GM19324 (cell line): ENCODE measurements at regions not wholly inside any gene's neighbourhood (a gene's known extent, or its start where the extent isn't known, plus 50 kb on each side); places are given as distances from the start of the nearest gene placed in this dataset.

Experiments used
- ATAC-seq: cut with Tn5 transposase; IDR thresholded peaks from one replicate; pipeline ENCODE4 v1.9.1; 2021; ENCODE audit warnings: mild to moderate bottlenecking, moderate library complexity; ENCODE audit not compliant: unreplicated experiment, low FRiP score

DNA sequence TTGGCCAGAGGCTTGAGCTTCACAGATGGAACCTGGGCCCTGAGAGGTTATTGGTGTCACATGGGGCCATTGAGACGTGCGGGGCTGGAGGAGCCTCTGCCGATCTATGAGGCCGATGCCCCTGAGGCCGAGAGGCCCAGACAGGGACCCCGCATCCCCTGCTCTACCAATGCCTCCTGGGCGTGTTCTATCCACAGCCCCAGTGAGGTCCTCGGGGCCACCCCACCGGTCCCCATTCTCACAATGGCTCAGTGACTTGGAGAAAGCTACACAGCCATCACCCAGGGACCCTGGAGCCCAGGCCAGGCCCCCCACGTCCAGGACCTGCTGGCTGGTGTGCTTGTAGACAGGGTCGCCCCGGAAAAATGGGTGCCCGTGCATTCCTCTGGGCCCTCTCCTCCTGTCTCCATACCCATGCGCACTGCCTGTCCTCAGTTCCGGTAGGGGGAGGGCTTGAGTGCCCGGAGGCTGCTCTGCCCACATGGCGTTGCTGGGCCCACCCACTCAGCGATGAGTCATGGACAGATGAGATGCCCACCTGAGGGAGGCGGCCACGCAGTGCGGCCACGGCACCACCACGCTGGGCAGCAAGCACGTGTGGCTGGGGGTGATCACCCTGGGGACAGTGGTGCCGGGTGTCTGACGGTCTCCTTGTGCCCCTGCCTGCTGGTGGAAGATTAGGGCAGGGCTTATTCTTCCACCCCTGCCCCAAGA lies 1224.7 kb downstream of the BRD1 start:
- no peak for ATAC-seq

DNA sequence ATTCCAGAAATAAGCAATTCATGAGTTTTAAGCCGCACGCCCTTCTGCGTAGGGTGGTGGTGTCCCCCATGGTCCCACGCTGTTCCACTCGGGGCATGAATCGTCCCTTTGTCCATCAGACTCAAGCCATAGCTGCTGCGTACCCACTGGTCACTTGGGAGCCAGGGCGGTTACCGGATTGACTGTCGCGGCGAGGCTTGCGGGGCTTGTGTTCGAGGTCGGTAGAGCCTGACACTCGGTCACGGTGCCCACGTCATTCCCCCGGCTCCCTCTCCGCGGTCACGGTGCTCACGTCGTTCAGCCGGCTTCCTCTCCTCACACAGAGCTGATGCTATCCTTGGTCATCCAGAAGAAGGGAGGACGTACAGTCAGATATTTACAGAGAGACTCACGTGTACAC lies 1227.0 kb downstream of the BRD1 start:
- no peak for ATAC-seq

DNA sequence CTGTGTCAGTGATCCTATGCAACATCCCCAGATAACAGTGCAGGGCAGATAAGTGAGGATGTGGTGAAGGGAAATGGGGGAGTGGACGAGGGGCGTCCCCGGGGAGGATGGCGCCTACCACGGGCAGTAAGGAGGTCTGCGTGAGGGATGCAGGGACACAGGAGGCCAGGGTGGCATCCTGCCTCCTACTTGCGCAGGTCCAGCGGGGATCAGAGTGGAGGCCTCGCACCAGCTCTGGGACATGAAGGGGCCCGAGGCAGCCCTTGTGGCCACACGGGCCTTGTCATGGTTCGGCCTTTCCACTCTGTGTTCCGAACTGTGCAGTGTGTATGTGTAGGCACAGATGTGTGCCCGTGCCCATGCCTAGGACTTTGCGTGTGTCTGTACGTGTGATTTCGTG lies 1227.5 kb downstream of the BRD1 start:
- ATAC-seq: no peak

DNA sequence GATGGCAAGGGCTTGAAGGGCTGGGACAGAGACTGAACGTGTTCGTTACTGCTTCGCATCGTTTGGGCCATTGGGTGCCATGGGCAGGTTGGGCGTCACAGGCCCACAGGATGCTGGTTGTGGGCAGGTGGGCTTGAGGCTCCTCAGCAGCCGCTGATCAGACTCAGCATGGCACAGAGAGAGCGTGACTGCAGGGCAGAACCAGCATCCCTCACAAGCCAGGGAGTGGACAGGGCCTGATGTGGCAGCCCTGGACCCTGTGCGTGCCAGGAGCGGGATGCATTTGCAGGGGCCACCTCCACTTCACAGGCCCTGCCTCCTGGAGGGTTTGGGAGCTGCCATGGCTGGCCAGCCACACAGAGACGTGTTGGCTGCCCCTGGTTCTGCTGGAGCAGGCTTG lies 1228.3 kb downstream of the BRD1 start:
- no peak for ATAC-seq

DNA sequence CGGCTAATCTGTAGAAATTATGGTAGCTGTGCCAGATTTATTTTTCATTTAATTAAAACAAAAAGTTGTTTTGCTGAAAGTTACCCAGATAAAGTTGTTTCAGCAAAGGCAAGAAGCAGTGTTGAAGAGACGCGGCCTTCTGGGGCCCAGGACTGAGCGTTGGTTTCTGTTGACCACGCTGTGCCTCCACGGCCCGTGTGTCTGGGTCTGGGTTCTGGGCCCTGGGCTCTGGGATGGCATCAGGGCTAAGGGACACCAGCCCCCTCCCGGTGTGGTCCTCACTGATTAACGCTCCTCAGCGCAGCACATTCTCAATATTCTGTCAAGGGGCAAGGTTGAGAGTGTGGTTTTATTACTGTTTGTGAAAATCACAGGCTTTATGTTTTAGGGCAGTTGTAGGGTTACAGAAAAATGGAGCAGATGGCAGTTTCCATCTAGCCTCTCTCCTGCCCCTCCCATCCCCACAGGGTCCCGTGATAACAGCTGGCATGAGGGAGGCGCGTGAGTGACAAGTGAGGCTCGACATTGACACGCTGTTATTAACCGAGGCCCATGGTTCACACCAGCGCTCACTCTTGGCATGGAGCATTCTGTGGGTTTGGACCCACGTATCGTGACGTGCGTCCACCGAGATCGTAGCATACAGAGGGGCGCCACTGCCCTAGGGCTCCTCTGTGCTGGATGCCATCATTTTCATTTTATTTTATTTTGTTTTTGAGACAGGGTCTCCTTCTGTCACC lies 1231.4 kb downstream of the BRD1 start:
- ATAC-seq: no peak

DNA sequence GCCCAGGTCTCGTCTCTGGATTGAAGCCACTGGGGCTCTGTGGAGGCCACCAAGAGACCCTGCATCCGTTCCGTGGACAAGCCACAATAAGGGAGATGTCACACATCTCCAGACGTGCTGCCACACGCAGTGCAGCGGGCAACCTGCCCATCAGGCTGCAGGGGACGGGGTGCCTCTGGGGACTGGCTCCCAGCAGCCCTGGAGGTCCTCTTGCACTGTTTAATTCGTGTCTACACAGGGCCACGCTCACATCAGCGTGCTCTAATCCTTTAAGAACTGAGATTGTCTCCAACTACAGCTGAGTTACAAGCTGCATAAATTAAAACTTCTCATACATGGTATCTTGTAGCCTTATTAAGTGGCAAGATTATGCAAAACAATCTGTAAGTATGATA lies 1232.2 kb downstream of the BRD1 start:
- ATAC-seq: no peak

DNA sequence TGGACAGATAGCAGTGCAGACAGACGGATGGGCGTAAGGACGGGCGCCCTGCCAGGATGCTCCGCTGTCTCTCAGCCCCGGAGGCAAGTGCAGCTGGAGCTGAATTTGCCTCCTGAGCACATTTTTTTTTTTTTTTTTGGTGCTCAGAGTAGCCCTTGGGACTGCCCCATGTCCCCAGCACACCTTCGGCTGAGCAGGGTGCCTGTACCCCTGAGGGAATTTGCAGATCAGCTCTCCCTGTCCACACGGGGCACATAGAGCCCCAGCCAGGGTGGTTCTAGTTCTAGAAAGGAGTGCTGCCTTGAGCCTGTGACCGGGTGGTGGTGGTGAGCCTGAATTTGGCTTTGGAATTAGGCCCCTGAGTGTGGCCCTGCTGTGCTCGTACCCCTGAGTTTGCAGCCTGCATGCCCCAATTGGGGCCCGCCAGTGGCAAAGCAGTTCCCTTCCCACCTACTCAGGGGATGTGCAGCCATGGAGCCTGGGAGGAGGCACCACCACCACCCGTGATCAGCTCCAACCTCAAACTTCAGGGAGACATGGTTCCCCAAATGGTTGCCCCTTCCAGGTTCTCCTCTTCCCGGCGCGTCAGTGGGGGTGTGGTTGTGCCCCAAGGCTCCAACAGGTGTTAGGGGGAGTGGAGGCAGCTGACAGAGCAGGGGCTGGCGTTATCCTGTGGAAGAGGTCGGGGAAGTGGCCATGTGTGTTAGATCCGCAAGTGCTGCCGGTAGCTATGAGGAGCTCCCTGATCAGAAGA lies 1232.7 kb downstream of the BRD1 start:
- no peak for ATAC-seq

DNA sequence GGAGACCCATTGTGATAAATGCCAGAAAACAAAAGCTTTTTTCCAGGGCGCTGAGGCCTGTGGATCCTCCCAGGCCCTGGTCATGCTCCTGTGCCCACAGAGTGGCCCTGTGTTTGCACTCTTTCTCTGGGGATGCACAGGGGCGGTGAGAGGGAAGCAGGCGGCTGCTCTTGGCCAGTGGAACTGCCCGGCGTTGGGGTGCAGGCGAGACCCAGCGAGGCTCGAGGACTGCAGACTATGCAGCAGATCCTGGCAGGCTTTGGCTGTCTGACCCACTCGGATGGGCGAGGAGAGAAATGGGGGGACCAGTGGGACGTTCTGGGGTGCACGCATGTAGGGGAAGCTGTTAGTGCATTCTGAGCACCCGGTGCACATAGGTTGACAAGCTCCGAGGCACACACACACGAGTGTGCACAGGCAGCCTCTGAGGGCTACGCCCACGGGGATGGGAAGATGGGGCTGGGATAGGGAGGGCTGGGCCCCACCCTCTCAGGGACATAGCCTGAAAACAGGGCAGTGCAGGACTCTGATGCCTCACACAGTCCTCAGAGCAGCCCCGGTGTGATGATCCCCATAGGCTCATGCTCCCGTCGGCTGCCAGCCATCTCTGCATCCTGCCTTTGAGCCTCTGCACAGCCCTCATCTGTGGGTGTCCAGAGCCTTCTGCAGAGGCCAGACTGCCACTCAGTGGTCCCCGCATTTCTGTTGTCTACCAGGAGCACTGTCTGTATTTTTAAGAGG lies 1233.5 kb downstream of the BRD1 start:
- ATAC-seq: no peak

DNA sequence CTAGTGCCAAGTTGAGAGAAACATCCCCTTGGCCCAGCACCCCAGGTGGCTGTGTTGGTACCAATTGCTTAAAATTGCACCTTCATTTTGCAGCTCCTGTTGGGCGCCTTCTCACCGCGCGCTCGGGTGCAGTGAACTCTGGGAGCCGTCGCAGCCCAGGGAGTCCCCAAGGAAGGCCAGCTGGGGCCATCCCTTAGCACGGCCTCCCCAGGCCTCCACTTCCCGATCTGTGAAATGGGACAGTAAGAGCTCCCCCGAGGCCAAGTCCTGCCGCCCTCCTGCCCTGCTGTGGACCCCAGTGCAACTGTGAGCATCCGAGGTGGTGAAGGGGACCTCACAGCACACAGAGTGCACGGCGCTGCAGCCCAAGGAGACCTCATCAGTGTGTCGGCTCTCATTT lies 1234.1 kb downstream of the BRD1 start:
- no peak for ATAC-seq

DNA sequence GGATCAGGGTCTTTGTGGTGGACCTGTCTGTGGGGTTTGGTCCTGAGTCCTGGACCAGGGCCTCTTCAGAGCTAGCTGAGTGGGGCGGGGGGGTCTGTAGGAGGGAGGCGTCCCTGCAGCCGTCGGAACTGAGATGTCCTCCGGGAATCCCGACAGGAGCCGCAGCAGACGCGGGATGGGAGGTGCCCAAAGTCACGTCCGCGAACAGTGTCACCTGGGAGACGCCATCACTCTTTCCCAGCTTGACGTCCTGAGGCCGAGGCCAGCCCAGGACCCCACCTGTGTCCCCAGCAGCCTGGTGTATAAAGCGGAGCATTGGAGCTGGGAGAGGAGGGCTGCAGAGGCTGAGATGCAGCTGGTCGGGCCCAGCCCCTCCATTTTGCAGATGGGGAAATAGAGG lies 1234.7 kb downstream of the BRD1 start:
- ATAC-seq: no peak

DNA sequence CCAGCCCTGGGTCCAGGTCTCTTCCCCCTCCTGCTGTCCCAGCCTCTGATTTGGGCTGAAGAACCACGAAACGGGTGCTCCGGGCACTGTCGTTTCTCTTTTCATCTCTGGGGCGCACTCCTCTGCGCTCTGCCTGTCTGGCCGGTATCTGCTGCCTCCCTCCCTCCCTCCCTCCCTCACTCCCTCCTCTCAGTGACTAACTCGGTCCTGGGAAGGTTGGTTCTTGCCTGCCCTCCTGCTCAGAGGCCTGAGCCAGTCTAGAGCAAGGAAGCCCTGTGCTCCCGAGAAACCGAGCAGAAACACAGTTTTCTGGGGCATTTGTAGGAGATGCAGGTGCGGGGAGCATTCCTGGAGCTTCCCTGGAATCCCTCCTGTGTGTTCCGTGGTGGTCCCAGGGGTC lies 1235.2 kb downstream of the BRD1 start:
- no peak for ATAC-seq

DNA sequence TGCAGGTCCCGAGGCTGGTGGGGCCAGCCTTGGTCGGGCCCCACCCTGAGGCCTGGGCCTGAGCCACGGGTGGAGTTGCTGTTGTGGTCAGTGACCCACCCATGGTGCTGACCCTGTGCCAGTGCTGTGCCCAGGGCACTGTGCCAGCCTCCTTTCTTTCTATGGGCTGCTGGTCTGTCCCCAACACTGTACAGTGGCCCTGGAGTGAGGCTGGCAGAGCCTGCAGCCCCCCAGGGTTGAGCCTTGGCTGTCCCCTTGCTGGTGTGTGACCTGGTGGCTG lies 1235.7 kb downstream of the BRD1 start:
- ATAC-seq: no peak

DNA sequence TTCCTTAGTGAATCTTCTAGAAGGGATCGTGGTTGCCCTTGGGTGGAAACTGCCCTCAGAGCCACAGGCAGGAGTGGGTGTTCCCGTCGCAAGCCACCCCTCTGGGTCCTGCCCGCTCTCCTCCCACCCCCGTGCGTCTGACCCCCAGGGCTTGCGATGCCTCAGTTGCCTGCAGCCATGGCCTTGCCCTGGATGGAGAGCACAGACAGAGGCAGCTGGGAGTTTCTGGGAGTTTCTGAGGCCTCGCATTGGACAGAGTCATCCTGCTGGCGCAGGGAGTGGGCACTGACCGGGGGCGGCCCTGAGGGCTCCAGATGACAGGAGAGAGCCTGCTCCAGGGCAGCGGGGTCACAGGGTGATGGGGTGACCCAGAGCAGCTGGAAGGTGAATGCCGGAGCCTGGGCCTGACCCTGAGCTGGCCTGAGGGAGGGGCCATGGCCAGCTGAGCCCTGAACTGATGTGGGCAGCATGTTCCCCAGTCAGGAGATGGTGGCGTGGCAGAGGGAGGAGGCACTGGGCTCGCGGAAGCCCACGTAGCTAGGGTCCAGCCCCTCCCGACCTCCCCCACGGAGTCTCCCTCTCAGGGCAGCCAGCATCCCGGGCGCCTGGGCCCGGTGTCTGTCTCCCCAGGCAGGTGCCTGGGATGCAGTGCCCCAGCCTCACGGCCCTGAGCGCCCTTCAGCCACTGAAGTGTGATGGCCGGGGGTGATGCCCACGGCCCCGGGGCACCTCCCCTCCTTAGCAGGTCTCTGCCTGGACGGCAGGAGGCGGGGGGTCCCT lies 1236.2 kb downstream of the BRD1 start:
- ATAC-seq: no peak

DNA sequence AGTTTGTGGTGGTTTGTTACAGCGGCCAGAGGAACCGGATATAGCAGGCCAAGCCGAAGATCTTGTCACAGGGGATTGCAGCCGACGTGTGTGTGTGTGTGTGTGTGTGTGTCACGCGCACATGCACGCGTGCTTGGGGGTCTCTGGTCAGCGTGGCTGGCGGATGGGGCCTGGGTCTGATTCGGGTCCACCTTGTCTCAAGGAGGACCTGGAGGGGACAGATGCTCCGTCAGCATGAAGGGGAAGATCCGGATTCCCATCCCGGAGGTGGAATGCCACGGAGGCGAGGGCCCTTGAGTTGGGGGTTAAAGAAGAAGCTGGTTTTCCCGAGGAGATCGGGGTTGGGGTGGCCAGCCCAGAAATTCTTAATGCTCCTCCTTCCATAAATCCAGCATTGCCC lies 1237.8 kb downstream of the BRD1 start:
- no peak for ATAC-seq

DNA sequence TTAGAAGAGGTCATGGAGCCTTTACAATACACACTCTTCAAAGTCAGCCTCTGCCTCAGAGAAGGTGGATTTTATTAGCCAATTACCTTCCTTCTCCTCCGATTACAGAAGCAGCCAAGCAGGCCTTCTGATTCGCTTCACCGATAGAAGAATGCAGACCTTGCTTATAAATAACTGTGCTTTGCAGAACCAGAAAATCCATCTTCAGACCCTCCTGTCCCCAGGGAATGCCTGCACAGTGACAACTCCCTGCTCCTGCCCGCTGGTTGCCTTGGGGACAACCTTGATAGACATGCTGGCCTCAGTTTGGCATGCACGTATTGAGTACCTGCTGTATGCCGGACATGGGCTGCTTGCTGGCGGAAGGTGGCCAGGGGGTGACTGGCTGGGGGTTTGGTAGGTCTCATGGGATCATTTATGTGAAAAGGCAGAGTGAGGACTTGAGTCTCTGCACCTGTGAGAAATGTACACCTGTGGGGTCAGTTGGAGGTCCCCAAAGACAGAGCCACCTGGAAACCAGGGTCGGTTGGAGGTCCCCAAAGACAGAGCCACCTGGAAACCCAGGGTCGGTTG lies 1238.7 kb downstream of the BRD1 start:
- ATAC-seq: no peak

DNA sequence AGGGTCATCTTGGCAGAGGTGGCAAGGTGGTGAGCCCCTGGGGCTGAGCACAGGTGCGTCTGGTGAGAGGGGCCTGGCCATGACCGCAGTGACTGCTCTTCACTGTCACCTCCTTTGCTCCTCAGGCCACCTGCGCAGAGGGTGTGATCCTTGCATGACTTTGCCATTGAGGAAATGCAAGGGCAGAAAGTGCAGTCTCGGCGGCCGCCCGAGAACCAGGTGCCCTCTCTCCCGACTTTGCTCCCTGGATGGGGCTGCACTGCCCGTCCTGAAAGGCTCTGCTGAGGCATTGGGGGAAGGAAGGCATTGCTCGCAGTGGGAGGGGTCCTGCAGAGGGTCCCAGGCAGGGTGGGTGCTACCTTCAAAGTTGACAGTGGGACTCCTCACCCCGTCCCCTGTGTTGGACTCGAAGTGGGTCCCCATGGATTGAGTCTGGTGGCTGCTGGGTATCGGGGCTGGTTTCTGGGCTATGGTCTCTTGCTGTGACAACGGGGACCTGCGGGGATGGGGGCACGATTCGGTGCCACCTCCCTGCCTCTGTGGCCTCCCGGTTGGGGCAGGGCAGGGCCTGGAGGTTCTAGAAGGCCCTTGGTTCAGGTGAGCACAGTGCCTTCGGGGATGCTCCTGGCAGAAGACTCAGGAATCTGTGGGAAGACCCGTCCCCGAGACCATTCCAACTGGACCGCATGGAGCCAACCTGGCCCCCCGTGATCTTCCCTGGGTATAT lies 1239.4 kb downstream of the BRD1 start:
- ATAC-seq: no peak

DNA sequence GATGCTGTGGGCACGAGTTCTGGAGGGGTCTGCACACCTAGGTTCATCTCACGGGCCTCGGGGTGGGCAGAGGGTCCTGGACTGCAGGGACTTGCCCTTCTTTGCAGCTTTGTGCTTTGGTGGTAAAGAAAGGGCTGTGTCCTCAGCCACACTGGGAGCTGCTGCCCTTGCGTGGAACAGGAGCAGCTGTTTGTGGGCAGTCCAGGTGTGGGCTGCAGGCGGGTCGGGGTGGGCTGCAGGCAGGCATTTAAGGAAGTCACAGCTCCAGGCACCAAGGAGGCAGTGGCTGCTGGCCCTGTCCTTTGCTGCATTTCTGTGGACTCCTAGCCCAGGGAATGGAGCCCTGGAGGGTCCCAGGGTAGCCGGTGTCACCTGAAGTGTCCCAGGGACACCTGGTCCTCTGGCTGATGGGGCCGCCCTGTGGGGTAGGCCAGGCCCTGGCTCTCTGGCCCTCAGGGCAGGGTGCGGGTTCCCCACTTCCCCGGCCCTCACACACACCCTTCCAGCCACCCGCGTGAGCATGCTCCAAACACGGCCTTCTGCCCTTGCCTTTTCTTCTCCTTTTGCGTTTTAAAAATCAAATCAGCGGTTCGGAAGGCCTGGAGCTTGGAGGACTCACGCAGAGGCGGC lies 1240.3 kb downstream of the BRD1 start:
- no peak for ATAC-seq

DNA sequence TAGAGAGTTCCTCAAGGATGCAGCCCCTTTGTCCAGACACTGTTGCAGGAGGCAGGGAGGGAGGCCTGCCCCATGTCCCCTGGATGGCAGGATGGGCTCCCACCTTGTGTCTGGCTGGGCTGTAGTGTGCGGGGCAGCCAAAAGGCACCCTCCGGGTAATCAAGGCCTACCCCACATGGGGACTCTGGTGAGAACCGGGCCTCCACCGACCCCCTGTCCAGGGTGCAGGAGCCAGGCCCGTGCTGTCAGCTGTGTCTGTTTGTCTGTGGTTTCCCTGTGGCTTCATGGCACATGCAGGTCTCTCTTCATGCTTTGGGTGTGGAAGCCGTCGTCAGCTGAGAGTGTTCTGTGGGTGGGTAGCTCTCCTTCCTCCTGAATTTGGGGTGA lies 1240.9 kb downstream of the BRD1 start:
- no peak for ATAC-seq
